ENCODE measurements at regions not wholly inside any gene's neighbourhood (a gene's known extent, or its start where the extent isn't known, plus 50 kb on each side); places are given as distances from the start of the nearest gene placed in this dataset.

GRCh38 chr12:84412226-84412625, 500.4 kb downstream of the SLC6A15 start:
- TF ChIP-seq CTCF (IDR thresholded peaks at IDR 0.05) = no peak
- TF ChIP-seq POLR2A (IDR thresholded peaks at IDR 0.05) = no peak

Data from right lobe of liver (tissue), 4 donors.